ENCODE measurements at regions not wholly inside any gene's neighbourhood (a gene's known extent, or its start where the extent isn't known, plus 50 kb on each side); places are given as distances from the start of the nearest gene placed in this dataset.
"Not testable (repeated sequence)": the region's sequence is repeated elsewhere in the genome, so short reads cannot be mapped to it uniquely, and the experiment has no call there.

GRCh38 chr16:9661336-9662017 lies 520.8 kb downstream of the GRIN2A start:
- DNase-seq, result no peak

- DNase-seq, result no peak
Observed at GRCh38 chr16:9663588-9663987, 518.6 kb downstream of the GRIN2A start.

GRCh38 chr16:9665851-9666271 lies 516.4 kb downstream of the GRIN2A start:
- DNase-seq, result no peak

GRCh38 chr16:9666834-9667480 lies 515.3 kb downstream of the GRIN2A start:
- DNase-seq, result no peak

- DNase-seq, result no peak
Observed at GRCh38 chr16:9670033-9670432, 512.2 kb downstream of the GRIN2A start.

- not testable (repeated sequence) for DNase-seq
Observed at GRCh38 chr16:9670616-9671015, 511.6 kb downstream of the GRIN2A start.

- not testable (repeated sequence) for DNase-seq
Observed at GRCh38 chr16:9676560-9677300, 505.5 kb downstream of the GRIN2A start.

- no peak for DNase-seq
Observed at GRCh38 chr16:9677301-9677653, 505.0 kb downstream of the GRIN2A start.

GRCh38 chr16:9679213-9679767 lies 502.9 kb downstream of the GRIN2A start:
- no peak for DNase-seq

- DNase-seq, result no peak
Observed at GRCh38 chr16:9680019-9680655, 502.1 kb downstream of the GRIN2A start.

- DNase-seq, result no peak
Observed at GRCh38 chr16:9680968-9681367, 501.3 kb downstream of the GRIN2A start.

GRCh38 chr16:9681508-9681907 lies 500.7 kb downstream of the GRIN2A start:
- DNase-seq, result no peak

GRCh38 chr16:9682320-9682719 lies 499.9 kb downstream of the GRIN2A start:
- DNase-seq, result no peak

- DNase-seq, result no peak
Observed at GRCh38 chr16:9683677-9684076, 498.6 kb downstream of the GRIN2A start.

GRCh38 chr16:9687737-9688319 lies 494.4 kb downstream of the GRIN2A start:
- no peak for DNase-seq

GRCh38 chr16:9689597-9689996 lies 492.6 kb downstream of the GRIN2A start:
- DNase-seq, result no peak

- no peak for DNase-seq
Observed at GRCh38 chr16:9695152-9695551, 487.1 kb downstream of the GRIN2A start.

All from KG1 (cell line).